Urothelium cell line (cell line): ENCODE measurements at regions not wholly inside any gene's neighbourhood (a gene's known extent, or its start where the extent isn't known, plus 50 kb on each side); places are given as distances from the start of the nearest gene placed in this dataset.
"Not testable (repeated sequence)": the region's sequence is repeated elsewhere in the genome, so short reads cannot be mapped to it uniquely, and the experiment has no call there.

Experiments used
- DNase-seq: peaks from one replicate; pipeline ENCODE4 v3.0.0; 2011; ENCODE audit warnings: low spot score, mixed read lengths
- FAIRE-seq: peaks from 2 replicates; lab custom pipeline; 2011; peaks lifted over from hg19 to GRCh38; lab: Jason Lieb, UNC

DNA sequence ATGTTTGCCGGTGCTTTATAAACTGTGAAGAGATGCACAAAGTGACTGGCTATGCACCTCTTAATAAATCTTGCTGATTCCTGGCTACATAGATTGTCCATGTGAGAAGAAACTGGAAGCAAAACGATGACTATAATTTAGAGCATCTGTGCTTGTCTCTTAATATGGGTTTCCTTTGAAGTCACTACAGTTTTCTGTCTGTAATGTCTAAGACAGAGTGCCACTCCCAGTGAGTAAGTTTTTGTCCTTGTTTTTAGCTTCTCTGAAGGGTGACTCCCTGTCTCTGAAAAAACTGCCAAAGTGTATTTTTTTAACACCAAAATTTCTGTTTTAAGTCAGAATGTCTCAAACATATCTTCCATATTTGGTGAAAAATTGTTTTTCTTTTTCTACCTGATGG is 175.1 kb downstream of the FASLG start:
- FAIRE-seq, result no peak
- no peak for DNase-seq

DNA sequence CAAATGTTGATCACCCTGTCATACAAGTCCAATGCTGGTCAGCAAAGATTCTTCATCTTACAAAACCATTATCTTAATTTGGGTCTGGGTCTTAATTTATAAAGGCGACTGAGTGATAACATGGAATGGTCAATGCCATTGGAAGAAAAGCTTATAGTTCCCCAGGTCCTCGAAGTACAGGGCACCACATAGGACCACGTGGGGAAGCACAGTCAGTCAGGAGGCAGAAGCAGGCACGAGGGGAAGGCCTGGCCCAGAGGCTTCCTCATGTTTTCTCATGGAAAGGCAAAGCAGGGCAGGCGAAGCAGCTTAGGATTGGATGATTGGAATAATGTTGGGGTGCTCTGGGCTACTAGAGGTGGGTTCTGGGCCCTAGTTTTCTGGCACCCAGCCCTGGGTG is 175.7 kb downstream of the FASLG start:
- DNase-seq (no peak), FAIRE-seq (no peak)

DNA sequence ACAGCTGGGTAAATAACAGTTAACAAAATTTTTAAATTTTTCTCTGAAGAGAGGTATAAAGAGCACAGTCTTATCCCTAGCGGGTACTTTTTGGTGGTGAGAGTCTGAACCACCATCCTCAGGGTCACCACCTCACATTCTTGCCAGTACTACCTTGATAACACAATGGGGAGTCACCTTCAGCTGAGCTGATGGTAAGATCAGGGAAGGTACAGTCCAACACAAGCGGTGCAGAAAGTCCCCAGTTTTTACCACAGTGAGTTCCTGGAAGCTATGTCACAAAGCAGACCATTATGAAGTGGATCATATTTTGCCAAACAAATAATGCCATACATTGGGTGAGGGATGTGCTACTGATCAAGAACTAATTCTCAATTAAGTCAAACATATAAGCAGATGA is 176.9 kb downstream of the FASLG start:
- no peak for FAIRE-seq
- DNase-seq, result no peak

DNA sequence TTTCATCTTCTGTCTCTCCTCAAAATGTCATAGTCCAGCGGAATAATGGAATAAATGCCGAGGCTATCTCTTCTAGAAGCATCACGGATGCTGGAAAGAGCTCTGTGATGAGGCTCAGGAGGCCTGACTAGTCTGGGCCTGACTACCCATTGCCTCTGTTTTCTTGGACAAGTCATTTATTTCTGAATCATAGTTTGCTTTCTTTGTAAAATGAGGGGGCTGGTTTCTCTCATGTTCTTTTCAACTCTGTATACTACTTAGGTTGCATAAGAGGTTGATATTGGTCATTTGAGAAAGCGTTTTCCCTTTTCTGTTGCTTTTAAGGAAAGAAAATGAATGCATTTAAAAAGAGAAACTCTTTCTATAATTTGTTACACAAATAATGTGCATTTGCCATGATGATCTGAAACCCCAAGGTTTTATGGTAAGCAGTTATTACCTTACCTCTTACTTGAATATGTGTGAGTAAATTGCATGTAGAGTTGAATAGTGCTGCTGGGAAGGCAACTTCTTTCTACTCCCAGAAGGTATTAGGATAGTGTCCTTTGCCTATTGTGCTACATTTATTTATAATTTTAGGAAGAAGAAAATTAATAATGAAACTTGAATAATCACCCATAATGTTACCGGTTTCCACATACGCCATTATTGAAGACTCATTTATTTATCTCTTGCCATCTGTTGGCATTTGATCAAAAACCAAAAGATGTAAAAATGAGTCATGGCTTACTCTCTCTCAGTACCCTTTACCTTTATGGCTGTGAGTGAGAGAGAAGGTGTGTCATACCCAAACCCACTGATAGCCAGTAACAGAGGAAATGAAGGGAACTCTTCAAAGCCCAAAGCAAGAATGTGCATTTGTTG is 179.1 kb downstream of the FASLG start:
- FAIRE-seq, result no peak
- DNase-seq, result peak; percentile 14

DNA sequence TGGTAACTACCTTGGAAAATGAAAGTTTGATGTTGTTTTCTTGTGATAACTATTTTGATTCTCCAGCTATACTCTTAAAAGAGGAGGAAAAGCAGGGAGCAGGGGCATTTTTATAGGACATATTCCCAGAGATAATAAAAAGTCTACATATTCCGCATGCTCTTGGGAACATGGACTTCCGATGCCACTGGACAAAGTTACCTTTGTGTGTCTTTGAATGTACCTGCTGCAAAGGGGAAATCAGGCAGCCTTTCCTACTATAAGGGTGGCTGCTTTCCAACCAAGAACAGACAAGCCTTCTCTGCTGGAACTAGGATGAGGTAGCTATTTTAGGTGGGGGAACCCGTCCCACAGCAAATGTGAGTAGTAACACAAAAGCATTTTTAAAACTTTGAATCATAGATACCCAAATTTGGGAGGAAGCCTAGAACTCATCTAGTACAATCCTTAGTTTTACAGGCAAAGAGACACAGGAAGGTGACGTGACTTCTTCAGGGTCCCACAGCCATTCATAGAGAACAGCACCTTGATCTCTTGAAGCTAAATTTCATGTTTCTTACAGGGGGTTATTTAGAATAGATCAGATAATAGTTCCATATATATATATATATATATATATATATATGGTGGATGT is 179.9 kb downstream of the FASLG start:
- no peak for FAIRE-seq
- no peak for DNase-seq

DNA sequence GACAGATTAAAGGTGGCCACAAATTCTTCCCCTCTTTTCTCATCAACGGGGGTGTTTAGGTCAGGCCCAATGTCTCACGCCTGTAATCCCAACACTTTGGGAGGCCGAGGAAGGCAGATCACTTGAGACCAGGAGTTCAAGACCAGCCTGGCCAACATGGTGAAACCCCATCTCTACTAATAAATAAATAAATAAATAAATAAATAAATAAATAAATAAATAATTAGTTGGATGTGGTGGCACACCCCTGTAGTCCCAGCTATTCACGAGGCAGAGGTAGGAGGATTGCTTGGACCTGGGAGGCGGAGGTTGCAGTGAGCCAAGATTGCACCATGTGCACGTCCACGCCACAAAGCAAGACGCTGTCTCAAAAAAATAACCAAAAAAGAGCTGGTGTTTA is 180.7 kb downstream of the FASLG start:
- FAIRE-seq, DNase-seq: not testable (repeated sequence)

DNA sequence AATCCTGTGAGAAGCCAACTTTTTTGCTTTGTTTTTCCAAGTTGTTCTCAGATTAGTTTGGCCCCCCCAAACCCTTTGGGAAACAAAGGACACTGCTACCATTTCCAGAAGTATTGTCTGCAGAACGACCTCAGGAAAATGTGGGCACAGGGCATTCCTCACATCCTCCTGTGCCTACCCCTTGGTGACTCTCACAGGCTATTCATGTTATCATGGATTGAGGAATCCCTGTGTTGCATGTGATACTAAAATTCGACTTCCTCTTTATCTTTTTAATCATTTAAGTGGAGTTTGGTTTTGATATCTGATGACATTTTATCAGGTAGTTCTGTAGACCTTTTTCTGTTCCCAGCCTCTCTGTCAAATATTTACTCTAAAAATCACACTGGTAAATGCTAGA is 184.5 kb downstream of the FASLG start:
- no peak for FAIRE-seq
- DNase-seq, result no peak

DNA sequence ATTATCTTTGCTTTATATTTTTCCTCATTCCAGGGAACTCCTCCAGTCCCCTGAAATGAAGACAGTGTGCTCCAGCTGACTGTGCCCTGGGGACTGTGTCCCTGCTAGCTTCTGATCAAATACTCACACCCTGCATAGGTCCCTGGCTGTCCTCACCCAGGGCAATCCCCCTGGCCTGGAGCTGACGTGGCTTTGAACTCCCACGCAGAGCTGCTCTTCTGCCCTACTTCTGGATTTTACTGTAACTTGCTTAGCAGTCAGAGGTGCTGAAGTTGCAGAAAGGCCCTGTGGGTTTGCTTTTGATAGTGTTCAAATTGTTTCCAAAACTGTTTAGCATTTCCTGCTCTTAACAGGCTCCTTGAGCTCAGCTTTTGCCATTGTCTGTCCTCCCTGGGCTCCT is 186.5 kb downstream of the FASLG start:
- FAIRE-seq, result no peak

DNA sequence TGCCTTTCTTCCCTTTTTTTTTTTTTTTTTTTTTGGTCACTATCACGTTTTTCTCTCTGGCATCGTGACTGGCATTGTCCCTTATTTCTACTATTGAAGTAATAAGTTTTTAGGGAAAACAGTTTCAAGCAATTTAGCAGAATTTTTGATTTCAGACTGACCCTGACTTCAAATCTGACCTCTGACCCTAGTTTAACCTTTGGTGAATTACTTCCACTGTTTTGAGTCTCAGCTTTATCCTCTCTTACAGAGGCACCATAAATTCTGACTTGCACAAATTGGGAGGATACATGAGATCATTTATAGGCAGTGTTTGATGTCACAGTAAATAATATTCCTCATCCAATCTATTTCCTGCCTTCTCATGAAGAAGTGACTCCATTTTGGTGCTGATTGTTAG is 187.0 kb downstream of the FASLG start:
- no peak for FAIRE-seq
- no peak for DNase-seq

More for the DNA sequence above, 186.5 kb downstream of the FASLG start:
- no peak for DNase-seq

DNA sequence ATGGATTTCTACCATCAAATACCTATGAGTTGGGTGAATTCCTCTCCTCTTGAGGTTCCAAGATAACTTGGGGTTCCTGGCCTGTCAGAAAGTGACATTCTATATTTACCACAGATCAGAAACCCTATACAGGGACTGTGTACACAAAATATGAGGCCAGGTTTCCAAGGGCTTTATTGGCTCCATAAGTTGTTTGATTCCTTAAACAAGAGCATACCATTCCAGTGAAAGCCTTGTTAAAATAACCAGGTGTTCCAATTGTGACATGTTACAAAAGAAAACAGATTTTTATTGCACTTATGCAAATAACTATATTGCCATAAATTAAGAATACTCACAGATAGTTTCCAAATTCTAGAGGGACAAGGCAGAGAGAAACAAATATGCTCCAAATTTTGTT is 188.9 kb downstream of the FASLG start:
- FAIRE-seq, DNase-seq: not testable (repeated sequence)

DNA sequence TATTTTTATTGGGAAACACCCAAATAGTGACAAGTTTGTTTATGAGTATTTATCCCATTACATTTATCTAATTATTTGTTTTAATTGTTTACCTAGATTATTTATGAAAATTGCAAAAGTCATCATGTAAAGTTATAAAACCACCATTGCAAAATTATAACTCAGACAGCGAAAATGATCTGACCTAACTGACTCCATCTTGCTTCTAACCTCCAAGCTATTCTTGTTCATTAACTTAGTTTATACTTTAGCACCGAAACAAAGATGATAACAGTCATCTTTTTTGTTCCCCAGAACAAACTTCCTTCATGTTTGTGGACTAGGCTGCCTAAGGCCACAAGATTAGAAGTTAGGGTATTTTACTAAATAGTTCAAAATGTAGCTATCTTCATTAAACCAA is 190.8 kb downstream of the FASLG start:
- no peak for FAIRE-seq

DNA sequence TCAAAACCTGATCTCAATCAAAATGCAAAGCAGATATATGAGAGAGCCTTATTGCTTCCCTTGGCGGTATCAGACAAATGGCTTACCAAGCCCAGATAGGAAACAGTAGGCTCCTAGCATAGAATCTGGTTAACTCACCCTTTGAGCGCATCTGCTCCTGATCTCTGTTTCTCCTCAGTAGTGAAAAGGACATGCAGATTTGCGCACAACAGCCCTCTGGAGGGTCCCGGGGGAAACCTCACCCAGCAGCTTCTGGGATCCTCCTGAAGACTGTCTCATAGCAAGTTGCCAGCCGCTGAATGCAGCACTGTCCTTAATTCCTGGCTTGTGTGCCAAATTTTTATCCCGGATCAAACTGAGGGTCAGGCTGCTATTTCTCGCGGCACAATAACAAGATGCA is 192.2 kb downstream of the FASLG start:
- FAIRE-seq (no peak), DNase-seq (no peak)

More for the DNA sequence above, 190.8 kb downstream of the FASLG start:
- DNase-seq, result no peak

DNA sequence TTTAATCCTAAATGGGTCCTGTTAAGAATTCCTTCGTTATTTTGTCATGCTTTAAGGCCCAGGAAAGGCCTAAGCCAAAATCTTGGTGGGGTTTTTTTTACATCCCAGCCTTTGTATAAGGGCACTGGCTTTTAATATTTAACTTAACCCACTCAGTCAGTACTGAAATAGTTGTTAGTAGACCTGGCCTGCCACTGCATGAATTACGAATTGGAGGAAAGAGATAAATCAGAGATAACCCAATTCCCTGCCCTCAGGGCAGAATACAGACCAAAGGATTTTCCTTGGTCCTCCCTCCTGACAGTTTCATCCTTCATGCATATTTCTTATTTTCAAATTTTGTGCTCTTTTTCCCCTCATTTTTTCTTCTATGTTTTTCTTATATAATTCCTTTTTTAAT is 193.0 kb downstream of the FASLG start:
- no peak for FAIRE-seq
- DNase-seq, result no peak

DNA sequence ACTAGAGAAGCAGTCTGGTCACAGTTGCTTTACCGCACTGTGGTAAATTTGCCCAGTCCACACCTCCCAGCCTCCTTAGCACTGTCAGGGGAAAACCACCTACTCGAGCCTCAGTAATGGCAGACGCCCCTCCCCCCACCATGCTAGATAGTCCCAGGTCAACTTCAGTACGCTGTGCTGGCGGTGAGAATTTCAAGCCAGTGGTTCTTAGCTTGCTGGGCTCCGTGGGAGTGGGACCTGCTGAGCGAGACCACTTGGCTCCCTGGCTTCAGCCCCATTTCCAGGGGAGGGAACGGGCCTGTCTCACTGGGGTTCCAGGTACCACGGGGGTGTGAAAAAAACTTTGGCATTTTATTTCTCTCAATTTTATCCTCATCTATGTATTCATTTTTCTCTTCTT is 194.8 kb downstream of the TNFSF18 start:
- not testable (repeated sequence) for DNase-seq, FAIRE-seq

DNA sequence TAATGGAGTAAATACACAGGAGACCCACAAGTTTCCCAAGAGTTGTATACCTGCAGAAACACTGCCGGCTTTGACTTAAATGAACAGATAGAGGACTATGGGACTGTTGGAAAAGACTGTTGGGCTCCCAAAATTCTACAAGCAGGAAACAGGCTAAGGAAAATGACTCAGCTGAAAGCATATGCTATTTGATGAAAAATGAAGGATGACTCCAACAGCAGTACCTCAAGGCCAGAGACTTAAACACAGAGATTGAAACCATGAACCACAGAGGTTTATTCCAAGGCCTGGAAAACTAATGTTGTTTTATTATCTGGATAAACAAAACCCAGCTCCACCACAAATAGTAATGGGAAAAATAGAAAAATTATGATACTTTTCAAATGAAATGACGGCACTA is 187.7 kb downstream of the TNFSF18 start:
- FAIRE-seq, result no peak

DNA sequence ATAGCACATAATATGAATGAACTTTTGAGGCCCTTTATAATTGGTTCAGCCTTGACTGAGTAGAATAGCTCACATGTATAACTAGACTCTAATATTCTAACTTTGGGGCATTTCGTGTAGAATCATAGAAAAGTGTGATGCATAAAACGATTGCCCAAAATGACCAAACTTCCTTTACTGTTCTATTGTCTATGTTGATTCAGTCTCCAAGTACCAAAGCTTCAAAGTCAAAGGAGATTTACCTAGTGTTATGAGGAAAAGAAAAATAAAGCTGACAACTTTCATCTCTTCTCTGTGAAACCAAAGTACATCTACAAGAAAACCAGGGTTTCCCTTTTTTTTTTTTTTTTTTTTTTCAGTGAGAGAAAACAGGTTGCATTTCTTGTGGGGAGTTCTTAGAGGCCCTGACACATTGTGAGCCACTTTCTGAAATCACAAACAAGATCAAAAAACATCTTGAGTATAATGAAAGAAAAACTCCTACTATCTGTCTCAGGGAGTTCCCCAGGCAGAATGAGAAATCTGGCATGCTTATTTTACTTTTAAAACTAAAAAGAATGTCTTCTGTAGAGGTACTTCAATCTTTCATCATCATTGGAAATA is 183.4 kb downstream of the TNFSF18 start:
- FAIRE-seq, result no peak
- DNase-seq, result no peak

More for the DNA sequence above, 187.7 kb downstream of the TNFSF18 start:
- DNase-seq, result no peak

DNA sequence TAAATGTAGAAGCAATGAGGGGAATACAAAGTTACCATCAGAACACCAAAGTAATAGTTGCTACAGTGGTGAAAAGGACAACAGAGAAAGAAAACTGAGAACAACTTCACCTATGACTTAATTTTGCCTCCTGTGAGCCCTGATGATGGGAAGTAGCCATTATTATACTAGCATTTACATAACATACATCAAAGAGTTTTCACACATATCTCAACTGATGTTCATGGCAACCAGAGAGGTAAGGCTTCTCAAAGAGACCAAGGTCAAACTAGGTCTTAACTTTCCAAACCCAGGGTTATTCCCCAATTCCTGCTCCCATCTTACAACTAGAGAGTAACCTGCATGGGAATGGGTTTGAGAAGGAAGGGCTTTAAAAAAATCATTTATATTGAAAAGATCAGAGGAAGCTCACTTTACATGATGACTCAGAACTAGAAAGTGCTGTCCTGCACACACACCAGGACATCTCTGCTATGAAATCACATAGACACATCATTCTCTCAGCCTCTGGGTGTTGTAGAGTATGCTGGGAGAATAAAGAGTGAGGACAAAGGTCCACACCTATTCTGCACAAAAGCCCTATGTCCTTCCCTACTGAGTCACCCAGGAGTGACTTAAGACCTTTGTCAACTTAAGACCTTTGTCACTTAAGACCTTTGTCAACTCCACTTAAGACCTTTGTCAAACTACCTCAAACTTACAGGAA is 179.7 kb downstream of the TNFSF18 start:
- DNase-seq (no peak), FAIRE-seq (no peak)

DNA sequence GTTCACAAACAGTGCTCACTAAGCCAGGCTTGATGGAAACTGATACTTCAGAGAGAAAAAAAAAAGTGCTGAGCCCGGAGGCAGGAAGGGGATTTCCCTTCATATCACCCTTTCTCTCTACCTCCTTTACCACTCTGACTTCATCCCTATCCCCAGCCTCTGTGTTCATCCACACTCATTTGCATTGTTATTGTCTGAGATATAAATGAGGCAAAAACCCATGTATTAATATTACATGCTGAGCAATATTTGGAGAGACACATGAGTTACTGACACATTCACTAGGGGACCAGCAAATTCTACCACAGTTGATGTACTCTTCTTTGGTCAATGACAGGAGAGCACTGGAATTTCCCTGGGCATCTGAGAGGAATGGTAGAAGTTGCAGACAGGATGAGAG is 175.8 kb downstream of the TNFSF18 start:
- FAIRE-seq, result no peak
- no peak for DNase-seq

DNA sequence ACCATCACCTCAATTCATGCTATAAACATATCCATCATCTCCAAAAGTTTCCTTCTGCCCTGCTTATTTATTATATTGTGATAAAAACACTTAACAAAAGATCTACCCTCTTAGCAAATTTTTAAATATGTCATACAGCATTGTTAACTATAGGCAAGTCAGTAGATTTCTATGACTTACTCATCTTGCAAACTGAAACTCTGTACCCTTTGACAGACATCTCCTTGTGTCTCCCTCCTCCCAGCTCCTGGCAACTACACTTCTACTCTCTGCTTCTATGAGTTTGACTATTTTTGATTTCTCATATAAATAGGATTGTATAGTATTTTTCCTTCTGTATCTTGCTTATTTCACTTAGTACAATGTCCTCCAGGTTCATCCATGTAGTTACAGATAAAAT is 174.8 kb downstream of the TNFSF18 start:
- DNase-seq (no peak), FAIRE-seq (no peak)

DNA sequence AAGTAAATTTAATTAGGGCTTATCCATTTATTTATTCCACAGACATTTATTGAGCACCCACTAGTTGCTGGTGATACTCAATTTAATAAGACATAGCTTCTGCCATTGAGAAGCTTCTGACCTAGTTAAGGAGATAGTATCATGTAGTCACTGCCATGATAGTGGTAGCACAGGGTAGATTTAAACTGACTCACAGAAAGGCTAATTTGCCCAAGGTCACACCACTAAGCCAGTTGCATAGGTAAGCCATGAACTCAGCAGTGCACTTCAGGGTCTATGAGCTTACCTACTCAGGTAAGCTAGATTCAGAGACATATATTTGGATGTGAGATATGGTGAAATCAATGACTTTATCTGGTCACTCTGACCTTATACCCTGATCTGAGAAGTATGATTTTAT is 168.4 kb downstream of the TNFSF18 start:
- DNase-seq (no peak), FAIRE-seq (no peak)

DNA sequence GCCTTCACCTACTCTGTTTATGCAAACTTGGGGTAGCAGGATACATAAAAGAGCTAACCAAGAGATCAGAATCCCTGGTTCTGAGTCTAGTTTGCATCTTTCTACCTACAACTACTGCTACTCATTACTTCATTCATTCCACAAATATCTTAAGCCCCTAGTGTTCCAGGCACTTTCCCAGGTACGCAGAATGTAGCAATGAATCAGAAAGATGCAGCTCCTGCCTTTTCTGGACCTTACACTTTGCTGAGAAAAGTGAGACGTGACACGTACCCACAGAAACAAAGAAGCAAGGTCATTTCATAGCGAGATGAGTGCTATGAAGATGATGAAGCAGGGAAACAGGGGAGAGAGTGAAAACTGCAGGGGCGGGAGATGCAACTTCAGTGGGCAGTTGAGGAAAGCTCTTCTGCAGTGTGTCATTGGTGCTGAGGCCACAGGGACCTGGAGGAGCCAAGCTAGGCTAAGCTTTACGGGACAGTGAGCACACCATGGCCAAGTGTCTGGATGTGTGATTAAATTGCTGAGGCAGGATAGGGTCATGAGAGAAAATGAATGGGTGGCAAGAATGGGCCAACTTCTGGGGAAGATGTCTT is 167.9 kb downstream of the TNFSF18 start:
- DNase-seq, result no peak

More for the DNA sequence above, 167.9 kb downstream of the TNFSF18 start:
- no peak for FAIRE-seq
